ENCODE measurements at regions not wholly inside any gene's neighbourhood (a gene's known extent, or its start where the extent isn't known, plus 50 kb on each side); places are given as distances from the start of the nearest gene placed in this dataset.

DNA sequence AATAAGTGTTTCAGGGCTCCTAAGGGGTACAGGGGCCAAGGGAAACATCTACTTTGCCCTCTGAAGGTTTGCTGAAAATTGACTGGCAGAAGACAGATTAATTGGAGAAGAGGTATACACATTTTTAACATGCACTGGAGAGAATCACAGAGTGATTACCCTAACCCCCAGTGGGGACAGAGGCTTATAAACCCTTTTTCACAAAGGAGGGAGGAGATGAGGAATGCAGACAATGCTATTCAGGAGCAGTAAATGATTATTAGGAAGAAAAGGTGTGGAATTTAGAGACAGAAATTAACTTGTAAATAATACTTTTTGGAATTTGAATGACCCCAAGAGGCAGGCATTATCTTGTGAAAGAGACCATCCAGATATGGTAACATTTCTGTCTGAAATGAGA, 582.4 kb upstream of the B3GAT1 start:
- TF ChIP-seq CTCF (IDR thresholded peaks at IDR 0.05 in 4 of 5, conservative IDR thresholded peaks at IDR 0.05 in 1 of 5): no peak
- TF ChIP-seq POLR2A (IDR thresholded peaks at IDR 0.05): no peak
